H1 (cell line): ENCODE measurements at regions not wholly inside any gene's neighbourhood (a gene's known extent, or its start where the extent isn't known, plus 50 kb on each side); places are given as distances from the start of the nearest gene placed in this dataset.

Experiments
- POLR2A ChIP-seq, 2 experiments: IDR thresholded peaks; 1 replicate in 1 of 2; 2 replicates in 1 of 2; pipeline ENCODE4 v1.6.1; 2011; ENCODE audit warnings: low read depth in 2 of 2, low read length in 2 of 2, mild to moderate bottlenecking in 2 of 2; ENCODE audit errors: control extremely low read depth in 1 of 2
- SIN3A ChIP-seq, 2 experiments: IDR thresholded peaks in 1 of 2; conservative IDR thresholded peaks in 1 of 2; 2 replicates each; pipeline ENCODE4 v1.6.1; 2011 to 2012; ENCODE audit warnings: low read length in 2 of 2, improper control_type of control experiment in 1 of 2, low read depth in 1 of 2, mild to moderate bottlenecking in 1 of 2

GRCh38 chr6:74133073-74133472 is 437.1 kb downstream of the CD109 start:
- TF ChIP-seq SIN3A (conservative IDR thresholded peaks at IDR 0.05 in 1 of 2, IDR thresholded peaks at IDR 0.05 in 1 of 2; ENCODE audit: low read depth in 1 of 2, low read length in 2 of 2) (no peak), POLR2A (IDR thresholded peaks at IDR 0.05; ENCODE audit: control extremely low read depth in 1 of 2, low read depth in 2 of 2, low read length in 2 of 2) (no peak)
